GM23338 (cell line): ENCODE measurements at regions not wholly inside any gene's neighbourhood (a gene's known extent, or its start where the extent isn't known, plus 50 kb on each side); places are given as distances from the start of the nearest gene placed in this dataset.

Experiments used
- ATAC-seq: fragments of 200-7000 bp; cut with Tn5 transposase; 3 replicates; pipeline ENCODE4 v1.9.1; 2020
- DNase-seq: peaks from one replicate; pipeline ENCODE4 v3.0.0-alpha.2; 2015; ENCODE audit warnings: low spot score
- H2AFZ ChIP-seq: fragments of 200-600 bp; sonication (generic); 2 replicates; pipeline ENCODE4 v1.8.0; 2016; ENCODE audit warnings: antibody characterized with exemption, mild to moderate bottlenecking, moderate library complexity
- H3F3A ChIP-seq: fragments of 200-600 bp; sonication (generic); replicated peaks from 2 replicates; pipeline ENCODE4 v1.8.0; 2017; ENCODE audit warnings: antibody characterized with exemption, mixed run types, low read depth
- H3K27ac ChIP-seq: fragments of 200-600 bp; sonication (generic); 2 replicates; pipeline ENCODE4 v1.6.1; 2016; ENCODE audit warnings: low read depth
- H3K27me3 ChIP-seq: fragments of 200-600 bp; sonication (generic); 2 replicates; pipeline ENCODE4 v1.8.0; 2016; ENCODE audit warnings: mild to moderate bottlenecking, mixed run types, moderate library complexity; ENCODE audit not compliant: insufficient read depth
- H3K36me3 ChIP-seq: fragments of 200-600 bp; sonication (generic); 2 replicates; pipeline ENCODE4 v1.8.0; 2016; ENCODE audit warnings: mild to moderate bottlenecking; ENCODE audit not compliant: insufficient read depth
- H3K4me1 ChIP-seq: fragments of 200-600 bp; sonication (generic); 2 replicates; pipeline ENCODE4 v1.8.0; 2016; ENCODE audit warnings: mild to moderate bottlenecking, moderate library complexity; ENCODE audit not compliant: insufficient read depth
- H3K4me2 ChIP-seq: fragments of 200-600 bp; sonication (generic); 2 replicates; pipeline ENCODE4 v1.7.1; 2017; ENCODE audit warnings: mixed run types
- H3K4me3 ChIP-seq: fragments of 200-600 bp; sonication (generic); 2 replicates; pipeline ENCODE4 v1.6.1; 2016; ENCODE audit warnings: mixed run types
- H3K79me2 ChIP-seq: fragments of 200-600 bp; sonication (generic); replicated peaks from 2 replicates; pipeline ENCODE4 v1.8.0; 2017; ENCODE audit warnings: mild to moderate bottlenecking; ENCODE audit not compliant: insufficient read depth
- H3K9me2 ChIP-seq: fragments of 200-600 bp; sonication (generic); 2 replicates; pipeline ENCODE4 v1.8.0; 2017; ENCODE audit not compliant: insufficient read depth
- H4K20me1 ChIP-seq: fragments of 200-600 bp; sonication (generic); replicated peaks from 2 replicates; pipeline ENCODE4 v1.8.0; 2017; ENCODE audit warnings: mild to moderate bottlenecking; ENCODE audit not compliant: insufficient read depth
- H3K27ac Mint-ChIP-seq: 2 replicates; pipeline ENCODE4 v1.8.0; 2020; ENCODE audit warnings: inconsistent platforms, mild to moderate bottlenecking, moderate library complexity, mixed read lengths
- H3K27me3 Mint-ChIP-seq: 3 replicates; pipeline ENCODE4 v1.8.0; 2022; ENCODE audit warnings: low read depth, mild to moderate bottlenecking, moderate library complexity, mixed read lengths, inconsistent platforms; ENCODE audit not compliant: insufficient read depth, poor library complexity
- H3K36me3 Mint-ChIP-seq: 3 replicates; pipeline ENCODE4 v1.8.0; 2021; ENCODE audit warnings: low read depth, mild to moderate bottlenecking, inconsistent platforms, moderate library complexity, mixed read lengths
- H3K4me1 Mint-ChIP-seq: 3 replicates; pipeline ENCODE4 v1.8.0; 2020; ENCODE audit warnings: mild to moderate bottlenecking, inconsistent platforms, mixed read lengths
- H3K4me3 Mint-ChIP-seq: 3 replicates; pipeline ENCODE4 v1.8.0; 2021; ENCODE audit warnings: moderate library complexity, mild to moderate bottlenecking, inconsistent platforms, mixed read lengths
- H3K9me3 Mint-ChIP-seq: 3 replicates; pipeline ENCODE4 v1.8.0; 2020; ENCODE audit warnings: moderate library complexity, mild to moderate bottlenecking, inconsistent platforms, mixed read lengths
- ETS1 ChIP-seq: IDR thresholded peaks from 2 replicates; pipeline ENCODE4 v1.6.1; 2016; ENCODE audit warnings: antibody characterized with exemption
- EZH2 ChIP-seq: fragments of 200-600 bp; sonication (generic); IDR thresholded peaks from one replicate; pipeline ENCODE4 v1.8.0; 2017; ENCODE audit warnings: antibody characterized with exemption, mild to moderate bottlenecking, low read depth; ENCODE audit not compliant: unreplicated experiment
- EZH2phosphoT487 ChIP-seq: fragments of 200-600 bp; sonication (generic); IDR thresholded peaks from one replicate; pipeline ENCODE4 v1.8.1; 2018; ENCODE audit warnings: antibody characterized with exemption; ENCODE audit not compliant: unreplicated experiment
- JUNB ChIP-seq: IDR thresholded peaks from one replicate; pipeline ENCODE4 v1.6.1; 2016; ENCODE audit warnings: antibody characterized with exemption; ENCODE audit not compliant: unreplicated experiment
- NANOG ChIP-seq: IDR thresholded peaks from 2 replicates; pipeline ENCODE4 v1.6.1; 2016; ENCODE audit warnings: antibody characterized with exemption, borderline replicate concordance
- ZNF114 ChIP-seq: fragments of 250-450 bp; sonication (Bioruptor Pico); IDR thresholded peaks from 2 replicates; pipeline ENCODE4 v1.5.0; 2020; ENCODE audit warnings: mild to moderate bottlenecking, moderate library complexity
- ZNF331 ChIP-seq: fragments of 250-450 bp; sonication (Bioruptor Pico); IDR thresholded peaks from 2 replicates; pipeline ENCODE4 v1.5.0; 2020; ENCODE audit warnings: low read depth, mild to moderate bottlenecking, moderate library complexity
- TF ChIP-seq, protein P1 (sequence below): fragments of 250-450 bp; sonication (Bioruptor Pico); IDR thresholded peaks from 2 replicates; pipeline ENCODE4 v1.5.0; 2020; ENCODE audit warnings: mild to moderate bottlenecking, moderate library complexity

DNA sequence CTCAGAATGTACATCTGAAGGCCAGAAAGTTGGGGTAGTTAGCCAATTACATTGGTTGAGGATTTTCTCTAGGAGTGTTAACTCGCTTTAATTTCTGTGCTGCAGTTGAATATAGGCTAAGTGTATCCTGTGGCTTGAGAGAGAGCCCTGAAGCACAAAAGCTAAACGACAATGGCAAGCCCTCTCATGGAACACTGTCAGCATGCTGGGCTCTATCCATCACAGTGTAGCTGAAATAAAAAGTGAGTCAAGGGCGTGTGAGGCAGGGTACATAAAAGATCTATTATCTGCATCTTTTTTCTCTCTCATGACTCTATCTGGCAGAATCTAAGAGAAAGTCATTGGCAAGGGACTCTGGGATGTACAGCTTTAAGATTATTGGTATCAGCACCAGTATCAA, 254.2 kb upstream of the GRIA1 start:
- H3K27ac ChIP-seq, result no peak overlapping the region
- no peaks in the 10 kb centered on the region for H3K36me3 Mint-ChIP-seq
- no peak for DNase-seq
- no peaks in the 10 kb centered on the region for H3K27me3 Mint-ChIP-seq
- H3K9me2 ChIP-seq, result peaks cover 5% of the 10 kb centered on the region
- no peaks in the 10 kb centered on the region for H3K4me1 ChIP-seq
- ATAC-seq, result no peak
- no peak overlapping the region for H3K27ac Mint-ChIP-seq
- no peaks in the 10 kb centered on the region for H3K27me3 ChIP-seq
- H3K79me2 ChIP-seq, result no peaks in the 10 kb centered on the region
- TF ChIP-seq ZNF114 (CRISPR knock-in tag) (no peak), JUNB (no peak), ZNF331 (CRISPR knock-in tag) (no peak), ETS1 (no peak), EZH2 (no peak), NANOG (no peak)
- H2AFZ ChIP-seq, result no peak overlapping the region
- H3K9me3 Mint-ChIP-seq, result no peaks in the 10 kb centered on the region
- no peaks in the 10 kb centered on the region for H4K20me1 ChIP-seq
- H3K4me1 Mint-ChIP-seq, result no peaks in the 10 kb centered on the region
- no peaks in the 10 kb centered on the region for H3F3A ChIP-seq
- no peak overlapping the region for H3K4me2 ChIP-seq
- H3K4me3 ChIP-seq, result no peak overlapping the region
- no peak overlapping the region for H3K4me3 Mint-ChIP-seq
- H3K36me3 ChIP-seq, result no peaks in the 10 kb centered on the region

DNA sequence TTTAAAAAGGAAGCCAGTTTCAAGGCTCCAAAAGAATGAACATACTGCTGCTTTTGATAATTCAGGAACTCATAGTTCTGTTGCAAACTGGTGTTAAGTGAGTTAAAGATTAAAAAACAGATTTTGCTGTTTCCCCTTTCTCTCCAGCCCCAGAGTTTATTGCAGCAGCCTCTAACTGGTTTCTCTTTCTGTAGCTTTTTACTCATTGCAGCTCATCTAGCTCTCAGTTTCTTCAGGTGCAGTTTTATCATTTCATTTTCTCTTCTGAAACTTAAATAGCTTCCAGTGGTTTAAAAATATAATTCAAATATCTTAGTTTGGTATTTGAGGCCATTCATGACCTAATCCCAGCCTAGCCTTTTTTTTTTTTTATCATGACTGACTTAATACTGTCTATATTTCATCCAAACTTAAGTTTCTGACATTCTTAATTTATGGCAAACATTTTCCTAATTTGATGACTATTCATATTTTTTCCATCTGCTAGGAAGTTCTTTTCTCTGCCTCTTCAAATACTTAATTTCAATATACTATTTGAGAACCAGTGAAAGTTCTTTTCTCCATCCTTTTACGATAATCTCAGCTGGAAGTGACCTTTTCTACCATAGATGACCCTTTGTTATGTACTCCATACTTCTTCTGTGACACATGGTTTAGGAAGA, 252.7 kb upstream of the GRIA1 start:
- Histone ChIP-seq H3K4me1 (no peaks in the 10 kb centered on the region), H3K4me2 (no peak overlapping the region), H4K20me1 (no peaks in the 10 kb centered on the region), H3K9me2 (peaks cover 8% of the 10 kb centered on the region), H3K36me3 (no peaks in the 10 kb centered on the region), H3K4me3 (no peak overlapping the region), H3K27ac (no peak overlapping the region), H3F3A (no peaks in the 10 kb centered on the region), H3K27me3 (no peaks in the 10 kb centered on the region), H3K79me2 (no peaks in the 10 kb centered on the region), H2AFZ (no peak overlapping the region)
- no peak for DNase-seq
- Mint-ChIP-seq H3K9me3 (no peaks in the 10 kb centered on the region), H3K4me3 (no peak overlapping the region), H3K4me1 (no peaks in the 10 kb centered on the region), H3K27me3 (no peaks in the 10 kb centered on the region), H3K27ac (no peak overlapping the region), H3K36me3 (no peaks in the 10 kb centered on the region)
- no peak for TF ChIP-seq EZH2
- TF ChIP-seq ZNF331 (CRISPR knock-in tag), result no peak
- no peak for TF ChIP-seq EZH2phosphoT487
- TF ChIP-seq, protein P1, sequence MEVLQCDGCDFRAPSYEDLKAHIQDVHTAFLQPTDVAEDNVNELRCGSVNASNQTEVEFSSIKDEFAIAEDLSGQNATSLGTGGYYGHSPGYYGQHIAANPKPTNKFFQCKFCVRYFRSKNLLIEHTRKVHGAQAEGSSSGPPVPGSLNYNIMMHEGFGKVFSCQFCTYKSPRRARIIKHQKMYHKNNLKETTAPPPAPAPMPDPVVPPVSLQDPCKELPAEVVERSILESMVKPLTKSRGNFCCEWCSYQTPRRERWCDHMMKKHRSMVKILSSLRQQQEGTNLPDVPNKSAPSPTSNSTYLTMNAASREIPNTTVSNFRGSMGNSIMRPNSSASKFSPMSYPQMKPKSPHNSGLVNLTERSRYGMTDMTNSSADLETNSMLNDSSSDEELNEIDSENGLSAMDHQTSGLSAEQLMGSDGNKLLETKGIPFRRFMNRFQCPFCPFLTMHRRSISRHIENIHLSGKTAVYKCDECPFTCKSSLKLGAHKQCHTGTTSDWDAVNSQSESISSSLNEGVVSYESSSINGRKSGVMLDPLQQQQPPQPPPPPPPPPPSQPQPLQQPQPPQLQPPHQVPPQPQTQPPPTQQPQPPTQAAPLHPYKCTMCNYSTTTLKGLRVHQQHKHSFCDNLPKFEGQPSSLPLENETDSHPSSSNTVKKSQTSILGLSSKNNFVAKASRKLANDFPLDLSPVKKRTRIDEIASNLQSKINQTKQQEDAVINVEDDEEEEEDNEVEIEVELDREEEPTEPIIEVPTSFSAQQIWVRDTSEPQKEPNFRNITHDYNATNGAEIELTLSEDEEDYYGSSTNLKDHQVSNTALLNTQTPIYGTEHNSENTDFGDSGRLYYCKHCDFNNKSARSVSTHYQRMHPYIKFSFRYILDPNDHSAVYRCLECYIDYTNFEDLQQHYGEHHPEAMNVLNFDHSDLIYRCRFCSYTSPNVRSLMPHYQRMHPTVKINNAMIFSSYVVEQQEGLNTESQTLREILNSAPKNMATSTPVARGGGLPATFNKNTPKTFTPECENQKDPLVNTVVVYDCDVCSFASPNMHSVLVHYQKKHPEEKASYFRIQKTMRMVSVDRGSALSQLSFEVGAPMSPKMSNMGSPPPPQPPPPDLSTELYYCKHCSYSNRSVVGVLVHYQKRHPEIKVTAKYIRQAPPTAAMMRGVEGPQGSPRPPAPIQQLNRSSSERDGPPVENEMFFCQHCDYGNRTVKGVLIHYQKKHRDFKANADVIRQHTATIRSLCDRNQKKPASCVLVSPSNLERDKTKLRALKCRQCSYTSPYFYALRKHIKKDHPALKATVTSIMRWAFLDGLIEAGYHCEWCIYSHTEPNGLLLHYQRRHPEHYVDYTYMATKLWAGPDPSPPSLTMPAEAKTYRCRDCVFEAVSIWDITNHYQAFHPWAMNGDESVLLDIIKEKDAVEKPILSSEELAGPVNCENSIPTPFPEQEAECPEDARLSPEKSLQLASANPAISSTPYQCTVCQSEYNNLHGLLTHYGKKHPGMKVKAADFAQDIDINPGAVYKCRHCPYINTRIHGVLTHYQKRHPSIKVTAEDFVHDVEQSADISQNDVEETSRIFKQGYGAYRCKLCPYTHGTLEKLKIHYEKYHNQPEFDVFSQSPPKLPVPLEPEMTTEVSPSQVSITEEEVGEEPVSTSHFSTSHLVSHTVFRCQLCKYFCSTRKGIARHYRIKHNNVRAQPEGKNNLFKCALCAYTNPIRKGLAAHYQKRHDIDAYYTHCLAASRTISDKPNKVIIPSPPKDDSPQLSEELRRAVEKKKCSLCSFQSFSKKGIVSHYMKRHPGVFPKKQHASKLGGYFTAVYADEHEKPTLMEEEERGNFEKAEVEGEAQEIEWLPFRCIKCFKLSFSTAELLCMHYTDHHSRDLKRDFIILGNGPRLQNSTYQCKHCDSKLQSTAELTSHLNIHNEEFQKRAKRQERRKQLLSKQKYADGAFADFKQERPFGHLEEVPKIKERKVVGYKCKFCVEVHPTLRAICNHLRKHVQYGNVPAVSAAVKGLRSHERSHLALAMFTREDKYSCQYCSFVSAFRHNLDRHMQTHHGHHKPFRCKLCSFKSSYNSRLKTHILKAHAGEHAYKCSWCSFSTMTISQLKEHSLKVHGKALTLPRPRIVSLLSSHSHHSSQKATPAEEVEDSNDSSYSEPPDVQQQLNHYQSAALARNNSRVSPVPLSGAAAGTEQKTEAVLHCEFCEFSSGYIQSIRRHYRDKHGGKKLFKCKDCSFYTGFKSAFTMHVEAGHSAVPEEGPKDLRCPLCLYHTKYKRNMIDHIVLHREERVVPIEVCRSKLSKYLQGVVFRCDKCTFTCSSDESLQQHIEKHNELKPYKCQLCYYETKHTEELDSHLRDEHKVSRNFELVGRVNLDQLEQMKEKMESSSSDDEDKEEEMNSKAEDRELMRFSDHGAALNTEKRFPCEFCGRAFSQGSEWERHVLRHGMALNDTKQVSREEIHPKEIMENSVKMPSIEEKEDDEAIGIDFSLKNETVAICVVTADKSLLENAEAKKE, result no peak
- TF ChIP-seq ZNF114 (CRISPR knock-in tag), result no peak
- TF ChIP-seq JUNB, result no peak
- ATAC-seq, result no peak
